ENCODE measurements at regions not wholly inside any gene's neighbourhood (a gene's known extent, or its start where the extent isn't known, plus 50 kb on each side); places are given as distances from the start of the nearest gene placed in this dataset.

GRCh38 chr5:93873211-93873736 is 131.9 kb upstream of the POU5F2 start:
- TF ChIP-seq ZNF24 (IDR thresholded peaks at IDR 0.05) (no peak), CEBPB (IDR thresholded peaks at IDR 0.05; ENCODE audit: borderline replicate concordance in 1 of 2, low read depth in 2 of 2, low read length in 2 of 2) (no peak), RAD21 (IDR thresholded peaks at IDR 0.05; ENCODE audit: insufficient read depth, low read depth, low read length) (no peak), TCF12 (IDR thresholded peaks at IDR 0.05; ENCODE audit: low read depth, low read length) (no peak), MAX (IDR thresholded peaks at IDR 0.05; ENCODE audit: low read depth, low read length) (no peak), CREB1 (IDR thresholded peaks at IDR 0.05; ENCODE audit: low read depth) (no peak), RB1 (IDR thresholded peaks at IDR 0.05; ENCODE audit: borderline replicate concordance) (no peak)

All from GM12878 (cell line).